Vagina (tissue), 2 donors: ENCODE measurements at regions not wholly inside any gene's neighbourhood (a gene's known extent, or its start where the extent isn't known, plus 50 kb on each side); places are given as distances from the start of the nearest gene placed in this dataset.

Source experiments
- CTCF ChIP-seq, 3 experiments: fragments of 450-650 bp in 2 of 3; fragments of 200-600 bp in 1 of 3; sonication (generic) in 1 of 3; IDR thresholded peaks; one replicate each; pipeline ENCODE4 v1.5.1; 2017 to 2019; ENCODE audit warnings: antibody characterized with exemption in 3 of 3, mild to moderate bottlenecking in 2 of 3, moderate library complexity in 2 of 3
- POLR2AphosphoS5 ChIP-seq, 2 donors: sonication (generic); formaldehyde crosslinking; IDR thresholded peaks; one replicate each; pipeline ENCODE4 v1.9.0; 2017; ENCODE audit warnings: antibody characterized with exemption in 2 of 2, mild to moderate bottlenecking in 2 of 2, low read depth in 1 of 2; ENCODE audit not compliant: insufficient read depth in 1 of 2

DNA sequence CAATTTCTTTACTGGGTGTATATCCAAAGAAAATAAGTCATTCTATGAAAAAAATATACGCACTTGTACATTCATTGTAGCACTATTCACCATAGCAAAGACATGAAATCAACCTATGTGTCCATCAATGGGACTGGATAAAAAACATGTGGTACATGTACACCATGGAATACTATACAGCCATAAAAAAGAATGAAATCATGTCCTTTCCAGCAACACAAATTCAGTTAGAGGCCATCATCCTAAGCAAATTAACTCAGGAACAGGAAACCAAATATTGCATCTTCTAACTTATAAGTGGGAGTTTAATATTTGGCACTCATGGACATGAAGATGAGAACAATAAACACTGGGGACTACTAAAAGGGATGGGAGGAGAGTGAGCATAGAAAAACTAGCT is 325.7 kb downstream of the TGFB2 start:
- no peak for TF ChIP-seq CTCF (IDR thresholded peaks at IDR 0.05)
- TF ChIP-seq POLR2AphosphoS5 (IDR thresholded peaks at IDR 0.05; ENCODE audit: insufficient read depth in 1 of 2, low read depth in 1 of 2), result no peak
